ENCODE measurements at regions not wholly inside any gene's neighbourhood (a gene's known extent, or its start where the extent isn't known, plus 50 kb on each side); places are given as distances from the start of the nearest gene placed in this dataset.

DNA sequence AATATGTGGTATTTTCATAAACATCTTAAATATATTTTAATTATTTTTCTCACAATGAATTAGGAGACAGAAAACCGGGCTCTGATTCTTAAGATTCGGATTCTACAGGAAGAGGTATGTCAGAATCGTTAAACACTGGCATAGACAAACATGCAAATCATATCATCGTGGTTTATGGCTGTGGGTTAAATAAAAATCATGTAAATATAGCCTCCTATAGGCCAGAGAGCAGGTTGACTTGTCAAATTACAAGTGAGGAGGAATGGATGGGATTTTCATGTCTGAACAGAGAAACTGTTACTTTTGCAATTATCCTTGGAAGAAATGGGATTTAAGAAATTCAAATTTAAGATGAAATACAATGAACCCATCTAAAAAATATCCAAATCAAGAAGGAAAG is 74.9 kb upstream of the BCAT1 start:
- H3K9me3 ChIP-seq, result no peaks in the 10 kb centered on the region
- H3K4me3 ChIP-seq, result no peak overlapping the region
- no peaks in the 10 kb centered on the region for H3K27me3 ChIP-seq
- H3K4me1 ChIP-seq, result no peaks in the 10 kb centered on the region
- no peak overlapping the region for H3K27ac ChIP-seq
- DNase-seq, result no peak
- H3K36me3 ChIP-seq, result no peaks in the 10 kb centered on the region
- TF ChIP-seq POLR2A (IDR thresholded peaks at IDR 0.05) (no peak), CTCF (IDR thresholded peaks at IDR 0.05) (no peak)

DNA sequence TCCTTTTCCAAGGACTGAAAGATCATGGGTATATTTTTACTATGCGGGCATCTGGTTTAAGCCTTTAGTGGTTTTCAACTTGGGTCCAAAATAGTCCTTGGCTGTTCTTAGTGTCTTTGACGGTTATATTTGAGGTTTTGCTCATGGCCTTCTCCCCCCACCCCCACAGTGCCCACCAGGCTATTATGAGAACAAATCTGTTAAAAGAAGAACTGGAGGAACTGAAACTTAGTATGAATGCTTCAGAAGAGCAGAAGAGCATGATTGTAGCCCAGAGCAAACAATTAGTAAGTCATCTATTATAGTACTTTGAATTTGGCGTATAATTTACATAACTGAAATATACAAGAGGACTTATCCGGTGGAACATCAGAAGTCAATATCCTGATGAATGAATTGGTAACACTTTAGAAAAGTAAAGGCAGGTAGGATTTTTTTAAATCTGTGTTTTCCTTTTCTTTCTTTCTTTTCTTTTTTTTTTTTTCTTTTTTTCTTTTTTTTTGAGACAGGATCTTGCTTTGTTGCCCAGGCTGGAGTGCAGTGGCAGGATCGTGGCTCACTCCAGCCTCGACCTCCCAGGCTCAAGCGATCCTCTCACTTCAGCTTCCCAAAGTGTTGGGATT is 71.8 kb upstream of the BCAT1 start:
- TF ChIP-seq CTCF (IDR thresholded peaks at IDR 0.05) (no peak), POLR2A (IDR thresholded peaks at IDR 0.05) (no peak)

GRCh38 chr12:25018146-25018545 is 69.2 kb upstream of the BCAT1 start:
- H3K4me1 ChIP-seq, result no peaks in the 10 kb centered on the region
- H3K27me3 ChIP-seq, result no peaks in the 10 kb centered on the region
- no peak for DNase-seq
- no peaks in the 10 kb centered on the region for H3K9me3 ChIP-seq
- H3K27ac ChIP-seq, result no peak overlapping the region
- TF ChIP-seq CTCF (IDR thresholded peaks at IDR 0.05) (no peak), POLR2A (IDR thresholded peaks at IDR 0.05) (no peak)
- no peak overlapping the region for H3K4me3 ChIP-seq
- H3K36me3 ChIP-seq, result no peaks in the 10 kb centered on the region

More for the DNA sequence above, 71.8 kb upstream of the BCAT1 start:
- DNase-seq, result peak in 1 of 3 donors; percentile 53
- Histone ChIP-seq H3K4me1 (no peaks in the 10 kb centered on the region), H3K27me3 (no peaks in the 10 kb centered on the region), H3K4me3 (no peak overlapping the region), H3K9me3 (no peaks in the 10 kb centered on the region), H3K27ac (no peak overlapping the region), H3K36me3 (no peaks in the 10 kb centered on the region)

DNA sequence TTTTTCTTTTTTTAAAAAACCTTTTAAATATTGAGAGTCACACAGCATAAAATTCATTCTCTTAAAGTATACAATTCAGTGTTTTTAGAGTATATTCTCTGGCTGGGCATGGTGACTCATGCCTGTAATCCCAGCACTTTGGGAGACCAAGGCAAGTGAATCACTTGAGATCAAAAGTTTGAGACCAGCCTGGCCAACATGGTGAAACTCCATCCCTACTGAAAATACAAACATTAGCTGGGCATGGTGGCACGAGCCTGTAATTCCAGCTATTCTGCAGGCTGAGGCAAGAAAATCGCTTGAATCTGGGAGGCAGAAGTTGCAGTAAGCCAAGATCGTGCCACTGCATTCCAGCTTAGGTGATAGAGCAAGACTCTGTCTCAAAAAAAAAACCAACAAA is 68.4 kb upstream of the BCAT1 start:
- DNase-seq, result no peak
- TF ChIP-seq CTCF (IDR thresholded peaks at IDR 0.05), result no peak
- TF ChIP-seq POLR2A (IDR thresholded peaks at IDR 0.05), result no peak
- Histone ChIP-seq H3K27me3 (no peaks in the 10 kb centered on the region), H3K4me1 (no peaks in the 10 kb centered on the region), H3K4me3 (no peak overlapping the region), H3K9me3 (no peaks in the 10 kb centered on the region), H3K36me3 (no peaks in the 10 kb centered on the region), H3K27ac (no peak overlapping the region)

DNA sequence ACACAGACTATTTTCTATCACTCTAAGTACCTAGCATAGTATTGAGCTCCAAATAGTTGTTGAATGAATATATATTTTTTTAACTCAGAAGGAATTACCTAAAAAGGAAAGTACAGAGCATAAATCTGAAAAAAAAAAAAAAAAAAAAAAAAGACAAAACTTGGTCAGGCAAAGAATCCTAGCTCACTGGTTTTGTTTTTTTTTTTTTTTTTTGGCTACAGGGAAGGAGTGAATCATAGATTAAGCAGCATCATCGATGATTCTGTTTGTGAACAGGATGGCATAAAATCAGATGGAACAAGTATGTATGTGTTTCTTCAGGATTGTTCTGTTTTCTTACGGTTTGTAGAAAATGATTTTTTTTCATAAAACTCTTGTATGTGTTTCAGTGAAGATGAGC is 66.1 kb upstream of the BCAT1 start:
- TF ChIP-seq CTCF (IDR thresholded peaks at IDR 0.05), result no peak
- TF ChIP-seq POLR2A (IDR thresholded peaks at IDR 0.05), result no peak
- Histone ChIP-seq H3K27ac (no peak overlapping the region), H3K27me3 (no peaks in the 10 kb centered on the region), H3K4me1 (no peaks in the 10 kb centered on the region), H3K36me3 (no peaks in the 10 kb centered on the region), H3K9me3 (no peaks in the 10 kb centered on the region), H3K4me3 (no peak overlapping the region)
- DNase-seq, result no peak

DNA sequence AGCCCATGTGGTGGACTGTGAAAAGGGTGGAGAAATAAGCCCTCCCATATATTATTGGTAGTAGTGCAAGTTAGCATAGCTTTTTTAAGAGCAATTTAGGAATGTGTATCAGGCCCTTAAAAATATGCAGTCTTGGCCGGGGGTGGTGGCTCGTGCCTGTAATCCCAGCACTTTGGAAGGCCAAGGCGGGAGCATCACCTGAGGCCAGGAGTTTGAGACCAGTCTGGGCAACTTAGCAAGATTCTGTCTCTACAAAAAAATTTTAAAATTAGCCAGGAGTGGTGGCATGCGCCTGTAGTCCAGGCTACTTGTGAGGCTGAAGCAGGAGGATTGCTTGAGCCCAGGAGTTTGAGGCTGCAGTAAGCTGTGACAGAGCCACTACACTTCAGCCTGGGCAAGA is 64.2 kb upstream of the BCAT1 start:
- no peaks in the 10 kb centered on the region for H3K9me3 ChIP-seq
- no peaks in the 10 kb centered on the region for H3K36me3 ChIP-seq
- H3K4me3 ChIP-seq, result no peak overlapping the region
- no peak overlapping the region for H3K27ac ChIP-seq
- no peaks in the 10 kb centered on the region for H3K27me3 ChIP-seq
- no peak for DNase-seq
- TF ChIP-seq CTCF (IDR thresholded peaks at IDR 0.05), result no peak
- no peak for TF ChIP-seq POLR2A (IDR thresholded peaks at IDR 0.05)
- H3K4me1 ChIP-seq, result no peaks in the 10 kb centered on the region
